ENCODE measurements at regions not wholly inside any gene's neighbourhood (a gene's known extent, or its start where the extent isn't known, plus 50 kb on each side); places are given as distances from the start of the nearest gene placed in this dataset.

- no peak for TF ChIP-seq CTCF (IDR thresholded peaks at IDR 0.05)
Measured at GRCh38 chr5:110873773-110874437, 135.1 kb downstream of the SLC25A46 start.

- TF ChIP-seq CTCF (IDR thresholded peaks at IDR 0.05), result no peak
Measured at GRCh38 chr5:110878115-110878514, 139.3 kb downstream of the SLC25A46 start.

GRCh38 chr5:110879675-110880074 is 140.9 kb downstream of the SLC25A46 start:
- TF ChIP-seq CTCF (IDR thresholded peaks at IDR 0.05), result no peak

- no peak for TF ChIP-seq CTCF (IDR thresholded peaks at IDR 0.05)
Measured at GRCh38 chr5:110880413-110880812, 141.6 kb downstream of the SLC25A46 start.

GRCh38 chr5:110884005-110884404 is 145.2 kb downstream of the SLC25A46 start:
- TF ChIP-seq CTCF (IDR thresholded peaks at IDR 0.05), result no peak

GRCh38 chr5:110894805-110895204 is 156.0 kb downstream of the SLC25A46 start:
- no peak for TF ChIP-seq CTCF (IDR thresholded peaks at IDR 0.05)

- TF ChIP-seq CTCF (IDR thresholded peaks at IDR 0.05), result no peak
Measured at GRCh38 chr5:110896901-110897300, 158.1 kb downstream of the SLC25A46 start.
